Endothelial cell (in vitro differentiated cells): ENCODE measurements at regions not wholly inside any gene's neighbourhood (a gene's known extent, or its start where the extent isn't known, plus 50 kb on each side); places are given as distances from the start of the nearest gene placed in this dataset.

Experiments used
- DNase-seq: peaks from one replicate; pipeline ENCODE4 v3.0.0; 2021; ENCODE audit warnings: low spot score
- H3K27ac Mint-ChIP-seq: one replicate; pipeline ENCODE4 v1.8.0; 2021; ENCODE audit warnings: mixed read lengths, inconsistent platforms; ENCODE audit not compliant: unreplicated experiment
- H3K27me3 Mint-ChIP-seq: one replicate; pipeline ENCODE4 v1.8.0; 2021; ENCODE audit warnings: mild to moderate bottlenecking, moderate library complexity, mixed read lengths, inconsistent platforms; ENCODE audit not compliant: unreplicated experiment
- H3K36me3 Mint-ChIP-seq: one replicate; pipeline ENCODE4 v1.8.0; 2021; ENCODE audit warnings: mild to moderate bottlenecking, low read depth, mixed read lengths, inconsistent platforms; ENCODE audit not compliant: unreplicated experiment
- H3K4me1 Mint-ChIP-seq: one replicate; pipeline ENCODE4 v1.8.0; 2021; ENCODE audit warnings: mild to moderate bottlenecking, mixed read lengths, inconsistent platforms; ENCODE audit not compliant: unreplicated experiment
- H3K4me3 Mint-ChIP-seq: one replicate; pipeline ENCODE4 v1.8.0; 2021; ENCODE audit warnings: mild to moderate bottlenecking, mixed read lengths, inconsistent platforms; ENCODE audit not compliant: unreplicated experiment
- H3K9me3 Mint-ChIP-seq: one replicate; pipeline ENCODE4 v1.8.0; 2021; ENCODE audit warnings: mixed read lengths, inconsistent platforms; ENCODE audit not compliant: unreplicated experiment
- TF ChIP-seq, protein P1 (sequence below): fragments of 200-600 bp; sonication (generic); IDR thresholded peaks from one replicate; pipeline ENCODE4 v1.5.0; 2021; ENCODE audit warnings: antibody characterized with exemption; ENCODE audit not compliant: unreplicated experiment

DNA sequence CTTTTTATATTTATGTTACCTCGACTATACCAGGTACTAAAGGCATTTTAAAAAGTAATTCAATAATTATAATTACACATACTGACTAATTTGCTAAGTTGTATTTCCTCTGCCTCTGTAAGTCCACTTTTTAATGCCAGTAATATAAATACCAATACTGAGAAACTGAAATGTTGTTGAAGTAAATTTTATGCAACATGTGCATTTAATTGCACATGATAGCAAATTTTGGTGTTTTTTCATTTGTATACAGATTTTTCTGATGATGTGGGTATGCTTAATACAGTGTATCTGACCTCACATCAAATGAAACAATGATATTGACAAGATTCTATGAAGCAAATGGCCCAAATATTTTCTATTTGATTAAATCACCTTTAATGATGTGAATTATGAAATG is 1531.6 kb downstream of the KCNT2 start:
- TF ChIP-seq, protein P1, sequence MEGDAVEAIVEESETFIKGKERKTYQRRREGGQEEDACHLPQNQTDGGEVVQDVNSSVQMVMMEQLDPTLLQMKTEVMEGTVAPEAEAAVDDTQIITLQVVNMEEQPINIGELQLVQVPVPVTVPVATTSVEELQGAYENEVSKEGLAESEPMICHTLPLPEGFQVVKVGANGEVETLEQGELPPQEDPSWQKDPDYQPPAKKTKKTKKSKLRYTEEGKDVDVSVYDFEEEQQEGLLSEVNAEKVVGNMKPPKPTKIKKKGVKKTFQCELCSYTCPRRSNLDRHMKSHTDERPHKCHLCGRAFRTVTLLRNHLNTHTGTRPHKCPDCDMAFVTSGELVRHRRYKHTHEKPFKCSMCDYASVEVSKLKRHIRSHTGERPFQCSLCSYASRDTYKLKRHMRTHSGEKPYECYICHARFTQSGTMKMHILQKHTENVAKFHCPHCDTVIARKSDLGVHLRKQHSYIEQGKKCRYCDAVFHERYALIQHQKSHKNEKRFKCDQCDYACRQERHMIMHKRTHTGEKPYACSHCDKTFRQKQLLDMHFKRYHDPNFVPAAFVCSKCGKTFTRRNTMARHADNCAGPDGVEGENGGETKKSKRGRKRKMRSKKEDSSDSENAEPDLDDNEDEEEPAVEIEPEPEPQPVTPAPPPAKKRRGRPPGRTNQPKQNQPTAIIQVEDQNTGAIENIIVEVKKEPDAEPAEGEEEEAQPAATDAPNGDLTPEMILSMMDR, result no peak
- no peaks in the 10 kb centered on the region for H3K36me3 Mint-ChIP-seq
- H3K27me3 Mint-ChIP-seq, result no peaks in the 10 kb centered on the region
- peaks cover 6% of the 10 kb centered on the region for H3K4me1 Mint-ChIP-seq
- no peaks in the 10 kb centered on the region for H3K9me3 Mint-ChIP-seq
- H3K27ac Mint-ChIP-seq, result no peak overlapping the region
- DNase-seq, result no peak
- H3K4me3 Mint-ChIP-seq, result no peak overlapping the region

DNA sequence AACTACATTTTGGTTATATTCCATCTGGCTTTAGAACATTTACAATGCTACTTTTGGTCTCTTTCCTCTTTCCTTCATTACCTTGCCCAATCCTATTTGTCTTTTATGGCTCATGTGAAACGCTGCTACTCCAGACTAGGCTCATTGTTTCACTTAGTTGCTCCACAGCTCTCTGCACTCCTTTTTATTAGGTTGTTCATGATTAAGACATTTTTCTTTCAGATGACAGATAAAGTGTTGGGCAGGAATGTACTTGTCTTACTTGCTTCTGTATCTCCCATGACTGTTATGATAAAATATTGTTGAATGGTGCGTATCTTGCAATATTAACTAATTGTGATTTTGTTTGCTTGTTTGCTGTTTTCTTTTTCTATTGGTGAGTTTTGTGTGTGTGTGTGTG is 1532.3 kb downstream of the KCNT2 start:
- no peak overlapping the region for H3K4me3 Mint-ChIP-seq
- no peak for DNase-seq

DNA sequence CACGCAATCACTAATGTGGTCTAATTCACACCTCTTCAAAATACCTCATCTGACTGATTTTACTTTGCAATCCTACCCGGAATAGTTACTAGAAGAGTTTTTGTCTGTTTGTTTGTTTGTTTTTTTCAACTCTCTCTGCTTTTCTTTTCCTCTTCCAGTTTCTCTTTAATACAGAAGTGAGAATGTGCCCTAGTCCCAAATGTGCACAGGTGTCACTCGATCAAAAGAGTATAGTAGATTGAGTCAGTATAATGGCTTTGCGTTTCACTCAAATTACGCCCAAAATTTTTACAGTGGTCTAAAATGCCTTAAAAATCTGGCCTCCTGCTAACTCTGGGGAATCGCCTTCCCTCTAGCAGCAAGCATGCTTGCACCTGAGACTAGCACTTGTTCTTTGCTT is 1536.8 kb downstream of the KCNT2 start:
- Mint-ChIP-seq H3K9me3 (no peaks in the 10 kb centered on the region), H3K4me3 (no peak overlapping the region), H3K36me3 (no peaks in the 10 kb centered on the region), H3K4me1 (no peaks in the 10 kb centered on the region), H3K27me3 (no peaks in the 10 kb centered on the region), H3K27ac (no peak overlapping the region)
- TF ChIP-seq, protein P1, result no peak
- DNase-seq, result no peak

More for the DNA sequence above, 1532.3 kb downstream of the KCNT2 start:
- Mint-ChIP-seq H3K27me3 (no peaks in the 10 kb centered on the region), H3K27ac (no peak overlapping the region), H3K4me1 (peaks cover 2% of the 10 kb centered on the region), H3K36me3 (no peaks in the 10 kb centered on the region), H3K9me3 (no peaks in the 10 kb centered on the region)
- TF ChIP-seq, protein P1, result no peak

DNA sequence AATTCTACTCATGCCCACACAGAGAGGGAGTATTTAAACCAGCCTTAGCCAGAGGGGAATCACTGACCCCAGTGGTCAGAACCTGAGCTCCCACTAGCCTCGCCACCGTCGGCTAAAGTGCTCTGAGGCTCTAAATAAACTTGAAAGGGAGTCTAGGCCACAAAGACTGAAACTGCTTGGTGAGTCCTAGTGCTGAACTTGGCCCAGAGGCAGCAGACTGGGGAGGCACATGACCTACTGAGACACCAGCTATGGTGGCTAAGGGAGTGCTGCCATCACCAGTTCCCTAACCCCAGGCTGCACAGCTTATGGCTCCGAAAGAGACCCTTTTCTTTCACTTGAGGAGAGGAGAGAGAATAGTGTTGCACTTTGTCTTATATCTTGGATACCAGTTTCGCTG is 1542.8 kb downstream of the KCNT2 start:
- Mint-ChIP-seq H3K27me3 (no peaks in the 10 kb centered on the region), H3K9me3 (no peaks in the 10 kb centered on the region)

DNA sequence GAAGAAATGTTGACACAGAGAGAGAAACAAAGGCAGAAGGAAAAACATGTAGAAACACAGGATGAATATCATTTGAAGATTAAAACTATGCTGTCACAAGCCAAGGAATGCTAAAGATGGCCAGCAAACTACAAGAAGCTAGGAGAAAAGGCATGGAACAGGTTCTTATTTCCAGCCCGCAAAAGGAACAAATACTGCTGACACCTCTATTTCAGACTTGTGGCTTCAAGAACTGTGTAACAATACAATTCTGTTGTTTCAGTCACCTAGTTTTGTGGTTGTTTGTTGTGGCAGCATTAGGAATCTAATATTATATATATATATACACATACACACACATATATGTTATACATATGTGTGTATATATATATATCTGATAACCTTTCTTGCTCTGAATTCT is 1543.9 kb downstream of the KCNT2 start:
- Mint-ChIP-seq H3K27me3 (no peaks in the 10 kb centered on the region), H3K4me3 (no peak overlapping the region), H3K27ac (no peak overlapping the region), H3K36me3 (no peaks in the 10 kb centered on the region), H3K9me3 (no peaks in the 10 kb centered on the region), H3K4me1 (no peaks in the 10 kb centered on the region)
- no peak for DNase-seq
- TF ChIP-seq, protein P1, result no peak

More for the DNA sequence above, 1542.8 kb downstream of the KCNT2 start:
- H3K4me3 Mint-ChIP-seq, result no peak overlapping the region
- H3K36me3 Mint-ChIP-seq, result no peaks in the 10 kb centered on the region
- TF ChIP-seq, protein P1, result no peak
- DNase-seq, result no peak
- no peaks in the 10 kb centered on the region for H3K4me1 Mint-ChIP-seq
- no peak overlapping the region for H3K27ac Mint-ChIP-seq
